ENCODE measurements at regions not wholly inside any gene's neighbourhood (a gene's known extent, or its start where the extent isn't known, plus 50 kb on each side); places are given as distances from the start of the nearest gene placed in this dataset.

- TF ChIP-seq POLR2AphosphoS5 (IDR thresholded peaks at IDR 0.05; ENCODE audit: low read depth, low read length) (no peak), POLR2A (IDR thresholded peaks at IDR 0.05; ENCODE audit: low read depth, low read length) (no peak), TAF1 (IDR thresholded peaks at IDR 0.05; ENCODE audit: low read depth, low read length) (no peak), SPI1 (IDR thresholded peaks at IDR 0.05; ENCODE audit: low read depth, low read length) (no peak), PAX5 (IDR thresholded peaks at IDR 0.05; ENCODE audit: insufficient read depth, low read length, severe bottlenecking) (no peak)
Measured at GRCh38 chr3:106086038-106086437, 217.2 kb upstream of the CBLB start.

Measured in GM12891 (cell line).